IPS DF 19.7 (cell line): ENCODE measurements at regions not wholly inside any gene's neighbourhood (a gene's known extent, or its start where the extent isn't known, plus 50 kb on each side); places are given as distances from the start of the nearest gene placed in this dataset.
"Not testable (repeated sequence)": the region's sequence is repeated elsewhere in the genome, so short reads cannot be mapped to it uniquely, and the experiment has no call there.

Experiments used
- DNase-seq: peaks from one replicate; pipeline ENCODE4 v3.0.0-alpha.2; 2013; ENCODE audit warnings: low read depth, low spot score

GRCh38 chr7:125391921-125392320 lies 462.3 kb upstream of the POT1 start:
- no peak for DNase-seq

- DNase-seq: no peak
These were observed 461.4 kb upstream of the POT1 start for GRCh38 chr7:125390981-125391380.

- no peak for DNase-seq
These were observed 456.6 kb upstream of the POT1 start for GRCh38 chr7:125386211-125386610.

DNA sequence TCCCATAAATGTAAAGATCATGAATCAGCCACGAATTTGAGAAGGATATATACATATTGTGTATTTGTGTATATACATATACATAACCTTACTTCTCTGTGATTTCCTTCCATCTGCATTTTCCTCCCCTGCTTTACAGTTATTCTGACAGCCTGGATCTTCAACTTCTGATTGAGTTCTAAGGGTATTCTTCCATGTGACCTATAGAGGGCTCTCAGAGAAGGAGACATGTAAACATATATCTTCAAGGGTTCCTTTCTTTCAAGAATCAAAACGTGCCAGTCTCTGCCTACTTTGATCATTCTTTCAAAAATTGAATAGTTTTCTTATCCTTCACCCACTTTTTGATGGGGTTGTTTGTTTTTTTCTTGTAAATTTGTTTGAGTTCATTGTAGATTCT lies 453.7 kb upstream of the POT1 start:
- DNase-seq: no peak

DNA sequence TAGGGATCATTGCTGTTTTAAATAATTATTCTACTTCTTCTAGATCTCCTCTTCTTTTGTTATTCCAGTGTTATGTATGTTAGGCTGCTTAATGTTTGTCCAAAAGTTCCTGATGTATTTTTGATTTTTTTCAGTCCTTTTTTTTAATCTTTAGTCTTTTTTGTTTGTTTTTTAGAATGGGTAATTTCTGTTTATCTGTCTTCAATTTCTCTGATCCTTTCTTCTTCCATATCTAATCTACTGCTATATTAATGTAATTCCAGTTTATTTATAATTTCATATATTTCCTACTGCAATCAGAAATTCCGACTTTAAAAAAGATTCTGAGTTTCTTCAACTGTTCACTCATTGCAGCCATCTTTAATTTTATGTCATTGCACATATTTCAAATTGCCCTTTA lies 452.8 kb upstream of the POT1 start:
- DNase-seq: no peak

- DNase-seq: no peak
These were observed 446.3 kb upstream of the POT1 start for GRCh38 chr7:125375942-125376341.

DNA sequence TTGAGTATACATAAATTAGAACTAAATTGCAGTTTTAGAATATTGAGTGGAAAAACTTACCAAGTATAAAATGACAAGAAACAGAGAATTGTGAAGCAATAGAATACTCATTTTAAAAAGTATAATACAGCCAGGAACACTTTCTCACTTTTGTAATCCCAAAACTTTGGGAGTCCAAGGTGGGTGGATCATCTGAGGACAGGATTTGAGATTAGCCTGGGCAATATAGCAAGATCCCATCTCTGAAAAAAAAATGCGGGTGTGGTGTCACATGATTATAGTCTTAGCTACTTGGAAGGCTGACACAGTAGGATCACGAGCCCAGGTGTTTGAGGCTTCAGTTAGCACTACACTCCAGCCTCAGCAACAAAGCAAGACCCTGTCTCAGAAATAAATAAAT lies 440.9 kb upstream of the POT1 start:
- DNase-seq: no peak

GRCh38 chr7:125363873-125364272 lies 434.2 kb upstream of the POT1 start:
- no peak for DNase-seq

GRCh38 chr7:125358551-125359167 lies 429.0 kb upstream of the POT1 start:
- DNase-seq: no peak

GRCh38 chr7:125357676-125358455 lies 428.2 kb upstream of the POT1 start:
- DNase-seq: no peak

DNA sequence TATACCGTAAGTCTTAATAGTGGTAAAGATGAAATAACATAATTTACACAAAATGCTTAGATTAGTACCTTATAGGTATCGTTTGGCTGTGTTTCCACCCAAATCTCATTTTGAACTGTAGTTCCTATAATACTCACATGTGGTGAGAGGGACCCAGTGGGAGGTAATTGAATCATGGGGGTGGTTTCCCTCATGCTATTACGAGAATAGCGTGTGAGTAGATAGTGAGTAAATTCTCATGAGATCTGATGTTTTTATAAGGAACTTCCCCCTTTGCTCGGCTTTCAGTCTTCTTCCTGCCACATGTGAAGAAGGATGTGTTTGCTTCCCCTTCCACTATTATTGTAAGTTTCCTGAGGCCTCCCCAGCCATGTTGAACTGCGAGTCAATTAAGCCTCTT lies 426.3 kb upstream of the POT1 start:
- no peak for DNase-seq

DNA sequence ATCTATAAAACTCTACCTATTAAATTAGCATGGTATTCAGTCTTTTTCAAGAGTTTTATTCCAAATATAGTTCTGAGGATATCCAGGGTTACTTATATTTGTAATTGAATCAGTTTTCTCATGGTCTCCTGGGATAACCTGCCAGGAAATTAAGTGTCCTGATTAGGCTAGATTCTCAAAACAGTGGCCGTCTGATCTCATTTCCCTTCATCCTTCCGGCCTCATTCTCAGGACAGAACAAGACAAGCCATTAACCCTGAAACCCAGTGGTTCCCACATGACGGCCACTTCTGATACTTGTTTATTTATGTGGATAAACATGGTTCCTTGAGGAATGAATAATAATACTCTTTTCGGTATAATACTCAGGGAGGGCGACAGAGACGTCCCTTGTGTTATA lies 417.6 kb upstream of the POT1 start:
- DNase-seq: no peak

DNA sequence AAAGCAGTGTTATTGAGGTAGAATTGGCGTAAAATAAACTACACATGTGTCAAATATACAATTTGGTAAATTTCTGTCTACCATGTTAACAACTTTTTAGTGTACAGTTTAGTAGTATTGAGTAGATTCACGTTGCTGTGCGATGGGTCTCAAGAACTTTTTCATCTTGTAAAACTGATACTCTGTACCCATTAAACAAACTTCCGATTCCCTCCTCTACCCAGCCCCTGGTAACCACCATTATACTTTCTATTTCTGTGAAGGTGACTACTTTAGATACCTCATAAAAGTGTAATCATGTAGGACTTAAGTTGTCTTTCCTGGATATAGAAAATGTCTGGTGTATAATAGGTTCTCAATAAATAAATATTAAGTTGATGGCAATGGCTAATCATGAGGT lies 408.5 kb upstream of the POT1 start:
- no peak for DNase-seq

GRCh38 chr7:125336326-125336725 lies 406.7 kb upstream of the POT1 start:
- DNase-seq: no peak

DNA sequence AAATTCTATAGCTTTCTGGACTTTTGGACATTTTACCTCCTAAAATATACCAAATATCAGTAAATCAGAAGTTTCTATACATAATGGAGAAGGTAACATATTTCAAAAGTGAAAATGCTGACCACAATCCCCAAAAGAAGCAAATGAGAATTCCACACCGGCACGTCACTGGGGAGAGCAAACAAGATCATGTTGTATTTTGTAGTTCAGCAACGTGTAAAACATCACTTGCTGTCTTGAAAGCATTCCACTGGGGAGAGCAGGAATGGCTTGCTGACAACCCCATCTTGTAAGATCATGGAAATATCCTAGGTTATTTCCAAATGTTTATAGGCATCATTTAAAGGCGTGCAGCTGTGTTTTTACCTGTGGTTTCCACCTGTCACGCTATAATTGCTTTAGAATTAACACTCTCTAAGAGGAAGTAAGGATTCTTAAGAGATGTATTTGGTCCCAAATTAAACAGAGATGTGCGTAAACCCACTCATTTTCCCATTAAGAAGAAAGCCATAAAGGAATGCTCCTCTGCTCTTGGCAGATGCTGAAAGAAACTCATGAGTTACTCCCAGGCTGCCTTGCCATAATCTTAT lies 397.1 kb upstream of the POT1 start:
- DNase-seq: no peak

DNA sequence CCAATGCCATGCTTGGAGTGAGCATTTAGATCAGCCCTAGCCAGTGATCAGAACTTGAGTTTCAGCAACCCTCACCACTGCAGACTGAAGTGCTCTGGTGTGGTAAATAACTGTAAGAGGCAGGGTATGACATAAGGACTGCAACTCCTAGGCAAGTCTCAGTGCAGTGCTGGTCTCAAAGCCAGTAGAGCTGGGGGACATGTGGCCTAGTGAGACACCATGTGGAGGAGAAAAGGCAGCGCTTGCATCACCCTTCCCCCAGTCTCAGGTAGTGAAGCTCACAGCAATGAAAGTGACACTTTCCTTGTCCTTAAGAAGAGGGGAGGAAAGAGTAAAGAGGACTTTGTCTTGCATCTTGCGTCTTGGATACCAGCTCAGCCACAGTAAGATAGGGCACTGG lies 386.8 kb upstream of the POT1 start:
- DNase-seq: peak; percentile 86

DNA sequence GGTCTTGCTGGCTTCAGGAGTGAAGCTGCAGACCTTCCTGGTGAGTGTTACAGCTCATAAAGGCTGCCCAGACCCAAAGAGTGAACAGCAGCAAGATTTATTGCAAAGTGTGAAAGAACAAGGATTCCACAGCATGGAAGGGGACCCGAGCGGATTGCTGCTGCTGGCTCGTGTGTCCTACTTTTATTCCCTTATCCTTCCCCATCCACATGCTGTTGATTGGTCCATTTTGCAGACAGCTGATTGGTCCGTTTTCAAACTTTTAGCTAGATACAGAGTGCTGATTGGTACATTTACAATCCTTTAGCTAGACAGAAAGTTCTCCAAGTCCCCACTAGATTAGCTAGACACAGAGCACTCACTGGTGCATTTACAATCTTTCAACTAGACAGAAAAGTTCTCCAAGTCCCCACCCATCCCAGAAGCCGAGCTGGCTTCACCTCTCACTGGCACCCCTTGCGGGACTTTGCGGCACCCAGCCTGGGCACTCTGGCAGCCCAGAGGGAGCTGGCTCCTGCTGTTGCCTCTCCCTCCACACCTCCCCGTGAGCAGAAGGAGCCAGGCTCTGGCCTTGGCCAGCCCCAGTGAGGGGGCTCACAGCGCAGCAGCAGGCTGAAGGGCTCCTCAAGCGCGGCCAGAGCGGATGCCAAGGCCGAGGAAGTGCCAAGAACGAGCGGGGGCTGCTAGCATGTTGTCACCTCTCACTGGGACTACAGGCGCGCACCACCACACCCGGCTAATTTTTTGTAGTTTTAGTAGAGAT lies 369.6 kb upstream of the POT1 start:
- no peak for DNase-seq

DNA sequence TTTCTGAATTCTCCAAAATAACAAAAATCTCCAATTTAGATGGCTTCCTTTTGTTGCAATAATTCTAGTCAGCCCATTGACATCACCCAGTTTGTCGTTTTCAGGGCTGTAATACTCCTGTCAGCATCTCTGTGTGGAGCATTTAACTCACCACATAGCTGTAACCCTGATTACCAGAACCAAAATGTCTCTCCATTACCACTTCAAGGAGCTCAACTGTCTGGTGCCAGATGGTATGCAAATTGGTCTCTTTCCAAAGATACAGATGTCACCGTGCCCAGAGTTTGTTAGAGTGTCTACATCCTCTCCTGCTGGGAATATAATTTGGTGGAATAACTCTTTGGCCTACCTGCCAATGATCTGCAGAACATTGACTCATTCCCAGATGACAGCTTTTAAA lies 350.3 kb upstream of the POT1 start:
- no peak for DNase-seq

- DNase-seq: no peak
These were observed 348.7 kb upstream of the POT1 start for GRCh38 chr7:125278318-125278717.

- DNase-seq: not testable (repeated sequence)
These were observed 345.1 kb upstream of the POT1 start for GRCh38 chr7:125274742-125275141.

GRCh38 chr7:125264174-125264856 lies 334.7 kb upstream of the POT1 start:
- DNase-seq: not testable (repeated sequence)
